ENCODE measurements at regions not wholly inside any gene's neighbourhood (a gene's known extent, or its start where the extent isn't known, plus 50 kb on each side); places are given as distances from the start of the nearest gene placed in this dataset.

GRCh38 chr10:84075226-84076046, 63.9 kb upstream of the GHITM start:
- no peak for DNase-seq

- no peak for DNase-seq
These were observed 63.3 kb upstream of the GHITM start for GRCh38 chr10:84076047-84076388.

- DNase-seq: no peak
These were observed 62.6 kb upstream of the GHITM start for GRCh38 chr10:84076540-84077195.

- no peak for DNase-seq
These were observed 61.5 kb upstream of the GHITM start for GRCh38 chr10:84077768-84078167.

- DNase-seq: no peak
These were observed 60.5 kb upstream of the GHITM start for GRCh38 chr10:84078771-84079170.

- no peak for DNase-seq
These were observed 55.0 kb upstream of the GHITM start for GRCh38 chr10:84084342-84084741.

- DNase-seq: no peak
These were observed 52.1 kb upstream of the GHITM start for GRCh38 chr10:84087202-84087601.

GRCh38 chr10:84088626-84089025, 50.7 kb upstream of the GHITM start:
- no peak for DNase-seq

GRCh38 chr10:84089162-84089561, 50.1 kb upstream of the GHITM start:
- DNase-seq: no peak
